ENCODE measurements at regions not wholly inside any gene's neighbourhood (a gene's known extent, or its start where the extent isn't known, plus 50 kb on each side); places are given as distances from the start of the nearest gene placed in this dataset.

DNA sequence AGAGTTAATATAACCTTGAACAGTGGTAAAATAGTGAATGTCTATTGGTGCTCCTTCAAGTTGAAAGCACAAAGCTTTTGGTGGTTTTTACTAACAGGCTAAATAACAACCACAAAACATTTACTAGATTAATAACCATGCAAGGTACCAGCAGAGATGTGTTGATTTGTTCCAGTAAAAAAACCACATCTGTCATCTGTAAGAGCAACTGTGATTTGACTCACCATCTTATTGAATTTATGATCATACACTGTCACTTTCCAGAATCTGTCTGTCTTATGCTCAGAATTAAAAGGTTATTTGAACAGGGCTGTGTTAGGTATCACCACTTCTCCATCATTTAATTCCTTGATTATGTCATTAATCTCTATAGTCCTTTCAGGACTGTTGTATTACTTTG lies 107.0 kb upstream of the PTHLH start:
- DNase-seq (ENCODE audit: low spot score in 2 of 2) = no peak
- H3K9me3 ChIP-seq = peaks cover 0 to 10% (median 0%) of the 10 kb centered on the region in 4 donors
- H3K4me1 ChIP-seq = no peaks in the 10 kb centered on the region
- no peak overlapping the region for H3K4me3 ChIP-seq
- H3K36me3 ChIP-seq = no peaks in the 10 kb centered on the region
- no peak overlapping the region for H3K27ac ChIP-seq
- H3K27me3 ChIP-seq = no peaks in the 10 kb centered on the region
- TF ChIP-seq POLR2A (IDR thresholded peaks at IDR 0.05) = no peak
- no peak for TF ChIP-seq EP300 (IDR thresholded peaks at IDR 0.05)
- TF ChIP-seq, protein P1, sequence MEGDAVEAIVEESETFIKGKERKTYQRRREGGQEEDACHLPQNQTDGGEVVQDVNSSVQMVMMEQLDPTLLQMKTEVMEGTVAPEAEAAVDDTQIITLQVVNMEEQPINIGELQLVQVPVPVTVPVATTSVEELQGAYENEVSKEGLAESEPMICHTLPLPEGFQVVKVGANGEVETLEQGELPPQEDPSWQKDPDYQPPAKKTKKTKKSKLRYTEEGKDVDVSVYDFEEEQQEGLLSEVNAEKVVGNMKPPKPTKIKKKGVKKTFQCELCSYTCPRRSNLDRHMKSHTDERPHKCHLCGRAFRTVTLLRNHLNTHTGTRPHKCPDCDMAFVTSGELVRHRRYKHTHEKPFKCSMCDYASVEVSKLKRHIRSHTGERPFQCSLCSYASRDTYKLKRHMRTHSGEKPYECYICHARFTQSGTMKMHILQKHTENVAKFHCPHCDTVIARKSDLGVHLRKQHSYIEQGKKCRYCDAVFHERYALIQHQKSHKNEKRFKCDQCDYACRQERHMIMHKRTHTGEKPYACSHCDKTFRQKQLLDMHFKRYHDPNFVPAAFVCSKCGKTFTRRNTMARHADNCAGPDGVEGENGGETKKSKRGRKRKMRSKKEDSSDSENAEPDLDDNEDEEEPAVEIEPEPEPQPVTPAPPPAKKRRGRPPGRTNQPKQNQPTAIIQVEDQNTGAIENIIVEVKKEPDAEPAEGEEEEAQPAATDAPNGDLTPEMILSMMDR (IDR thresholded peaks at IDR 0.05) = no peak

GRCh38 chr12:28082096-28082495 lies 108.2 kb upstream of the CCDC91 start:
- WGBS, 2 donors = 48 to 57% methylated on average over 1 of the region's 1 CpG
- Histone ChIP-seq H3K36me3 (no peaks in the 10 kb centered on the region), H3K27me3 (no peaks in the 10 kb centered on the region)

DNA sequence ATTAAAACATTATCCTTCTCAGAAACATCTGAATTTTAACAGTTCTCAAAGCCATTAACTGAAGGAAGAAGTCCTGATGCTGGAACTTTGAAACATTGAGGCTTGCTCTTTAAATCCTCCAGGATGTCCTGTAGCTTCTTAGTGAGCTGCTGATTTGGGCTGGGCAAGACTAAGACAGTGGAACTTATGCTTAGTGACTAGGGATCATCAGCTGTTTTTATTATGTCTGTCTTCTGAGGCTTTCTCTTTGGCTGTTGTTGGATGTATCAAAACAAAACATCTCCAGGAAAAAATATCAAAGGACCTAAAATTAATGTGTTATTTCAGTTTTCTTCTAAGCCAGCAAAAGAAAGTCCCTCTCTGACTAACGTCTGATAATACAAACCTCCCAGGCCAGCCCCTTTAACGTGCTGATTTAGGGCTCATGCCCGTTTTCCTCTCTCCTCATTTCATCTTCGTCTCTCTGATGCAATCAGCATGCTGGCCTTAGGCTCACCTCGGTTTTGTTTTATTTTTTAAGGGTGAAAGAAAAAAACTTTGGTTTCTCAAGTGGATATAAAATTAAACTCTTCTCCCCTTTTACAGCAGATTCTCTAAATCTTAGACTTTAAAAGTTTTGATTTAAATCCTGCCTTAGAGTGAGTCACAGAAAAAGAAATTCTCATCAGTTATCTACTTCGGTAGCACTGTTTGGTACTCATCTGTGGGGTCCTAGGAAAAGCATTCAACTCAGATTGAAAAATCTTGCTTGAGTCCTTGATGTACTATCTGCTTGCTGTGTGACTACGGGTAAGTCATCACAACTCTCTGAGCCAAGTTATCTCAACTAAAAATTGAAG lies 106.2 kb upstream of the CCDC91 start:
- 48 to 50% methylated on average over 7 of the region's 7 CpGs for WGBS, 2 donors
- H3K27ac ChIP-seq = peak overlapping the region in 3 of 4 donors; percentile 2 to 62 (median 44)
- no peaks in the 10 kb centered on the region for H3K27me3 ChIP-seq
- peaks cover 0 to 7% (median 2%) of the 10 kb centered on the region in 4 donors for H3K4me1 ChIP-seq
- H3K36me3 ChIP-seq = no peaks in the 10 kb centered on the region
- no peaks in the 10 kb centered on the region for H3K9me3 ChIP-seq
- no peak overlapping the region for H3K4me3 ChIP-seq
- peak in 1 of 2 donors; percentile 43 for DNase-seq (ENCODE audit: low spot score in 2 of 2)
- TF ChIP-seq, protein P1 (IDR thresholded peaks at IDR 0.05) = no peak
- TF ChIP-seq EP300 (IDR thresholded peaks at IDR 0.05) (peak in 1 of 2 donors; percentile 12), POLR2A (IDR thresholded peaks at IDR 0.05) (no peak)

More at GRCh38 chr12:28082096-28082495, 108.2 kb upstream of the CCDC91 start:
- H3K4me3 ChIP-seq = no peak overlapping the region
- H3K27ac ChIP-seq = no peak overlapping the region
- no peaks in the 10 kb centered on the region for H3K9me3 ChIP-seq
- DNase-seq (ENCODE audit: low spot score in 2 of 2) = no peak
- H3K4me1 ChIP-seq = no peaks in the 10 kb centered on the region
- TF ChIP-seq EP300 (IDR thresholded peaks at IDR 0.05) (no peak), POLR2A (IDR thresholded peaks at IDR 0.05) (no peak)
- TF ChIP-seq, protein P1 (IDR thresholded peaks at IDR 0.05) = no peak

DNA sequence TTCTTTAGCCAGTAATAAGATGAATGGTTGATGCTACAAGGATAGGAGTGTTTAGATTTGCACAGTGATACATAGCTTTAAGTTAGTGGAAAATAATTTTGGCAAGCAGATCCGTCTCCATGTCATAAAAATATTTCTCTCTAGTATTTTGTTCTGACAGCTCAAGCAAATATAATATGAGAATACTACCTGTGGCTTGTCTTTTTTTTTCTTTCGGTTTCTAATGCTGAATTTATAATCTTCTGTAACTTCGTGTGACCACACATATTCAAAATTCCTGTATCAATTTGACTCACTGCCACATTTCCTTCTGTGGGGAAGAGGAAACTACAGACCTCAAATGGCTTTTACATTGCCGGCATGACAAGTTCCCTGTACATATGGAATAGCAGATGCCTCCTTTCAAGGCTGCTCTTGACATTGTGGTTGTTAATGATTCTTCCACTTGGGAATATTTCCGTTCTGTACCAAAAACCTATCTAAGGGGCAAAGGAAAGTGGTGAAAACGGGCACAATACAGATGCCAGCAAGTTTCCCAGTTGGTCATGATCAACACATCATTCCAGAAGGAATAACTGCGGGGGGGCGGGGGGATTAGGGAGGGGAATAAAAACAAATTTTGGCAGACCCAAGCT lies 103.6 kb upstream of the CCDC91 start:
- WGBS, 2 donors = 64 to 65% methylated on average over 8 of the region's 8 CpGs
- H3K27ac ChIP-seq = no peak overlapping the region

More for the DNA sequence above, 103.6 kb upstream of the CCDC91 start:
- Histone ChIP-seq H3K36me3 (no peaks in the 10 kb centered on the region), H3K4me3 (no peak overlapping the region), H3K9me3 (no peaks in the 10 kb centered on the region), H3K27me3 (no peaks in the 10 kb centered on the region), H3K4me1 (peaks cover 0 to 17% (median 2%) of the 10 kb centered on the region in 4 donors)
- DNase-seq (ENCODE audit: low spot score in 2 of 2) = no peak
- TF ChIP-seq POLR2A (IDR thresholded peaks at IDR 0.05) = no peak
- TF ChIP-seq, protein P1 (IDR thresholded peaks at IDR 0.05) = no peak
- no peak for TF ChIP-seq EP300 (IDR thresholded peaks at IDR 0.05)

Measured in tibial nerve (tissue), 4 donors.